ENCODE measurements at regions not wholly inside any gene's neighbourhood (a gene's known extent, or its start where the extent isn't known, plus 50 kb on each side); places are given as distances from the start of the nearest gene placed in this dataset.

GRCh38 chr7:86942995-86943394 lies 116.5 kb downstream of the ELAPOR2 start:
- no peak for DNase-seq

- no peak for DNase-seq
Observed at GRCh38 chr7:86942081-86942480, 117.4 kb downstream of the ELAPOR2 start.

DNA sequence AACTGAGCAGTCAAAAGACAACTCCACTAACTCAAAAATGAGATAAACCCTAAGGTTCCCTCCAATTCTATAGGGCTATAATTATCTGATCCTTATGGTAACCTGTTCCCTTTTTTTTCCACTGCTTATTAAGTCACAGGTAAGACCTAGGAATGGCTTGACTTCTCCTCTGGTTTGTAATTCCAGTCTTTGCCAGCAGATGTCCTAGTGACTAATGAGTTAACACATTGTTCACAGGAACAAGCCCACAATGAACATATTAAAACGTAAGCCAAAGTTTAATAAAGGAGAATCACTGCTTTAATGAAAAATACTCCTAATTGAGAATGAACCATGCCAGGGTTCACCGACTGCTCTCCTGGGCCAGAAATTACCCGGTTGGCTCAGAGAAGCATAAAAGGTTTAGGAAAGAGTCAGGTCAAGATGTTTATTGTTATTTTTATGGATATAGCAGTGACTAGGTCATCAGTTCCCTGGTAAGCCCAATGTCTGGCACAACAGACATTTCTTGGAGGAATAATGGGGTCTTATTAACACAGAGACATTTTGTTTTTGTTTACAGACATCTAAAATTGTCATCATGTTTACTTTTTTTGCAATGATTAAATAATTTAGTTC lies 120.1 kb downstream of the ELAPOR2 start:
- no peak for DNase-seq

- no peak for DNase-seq
Observed at GRCh38 chr7:86937363-86937878, 122.0 kb downstream of the ELAPOR2 start.

DNA sequence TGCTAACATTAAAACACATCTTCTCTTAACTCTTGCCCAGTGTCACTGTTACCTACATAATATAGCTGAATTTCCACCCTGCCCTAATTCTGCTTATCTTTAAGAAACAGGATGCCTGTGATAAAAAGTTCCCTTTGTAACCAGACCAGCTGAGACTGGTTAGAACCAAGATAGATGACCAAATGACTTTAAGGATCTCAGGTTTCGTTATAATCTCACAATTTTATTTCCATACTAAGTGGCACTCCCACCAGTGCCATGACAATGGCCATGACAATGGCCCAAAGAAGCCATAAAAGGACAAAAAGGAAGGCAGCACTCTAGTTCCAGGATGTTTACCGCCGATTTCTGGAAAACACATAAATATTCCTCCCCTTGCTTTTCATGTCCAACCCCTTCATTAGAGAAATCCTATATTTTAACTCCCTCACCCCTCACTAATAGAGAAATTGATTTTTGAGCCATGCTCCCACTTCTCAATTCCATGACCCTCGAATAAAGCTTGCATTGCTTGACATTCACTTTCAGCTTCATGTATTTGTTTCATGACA lies 126.1 kb downstream of the ELAPOR2 start:
- no peak for DNase-seq

GRCh38 chr7:86932038-86932512 lies 127.4 kb downstream of the ELAPOR2 start:
- no peak for DNase-seq

DNA sequence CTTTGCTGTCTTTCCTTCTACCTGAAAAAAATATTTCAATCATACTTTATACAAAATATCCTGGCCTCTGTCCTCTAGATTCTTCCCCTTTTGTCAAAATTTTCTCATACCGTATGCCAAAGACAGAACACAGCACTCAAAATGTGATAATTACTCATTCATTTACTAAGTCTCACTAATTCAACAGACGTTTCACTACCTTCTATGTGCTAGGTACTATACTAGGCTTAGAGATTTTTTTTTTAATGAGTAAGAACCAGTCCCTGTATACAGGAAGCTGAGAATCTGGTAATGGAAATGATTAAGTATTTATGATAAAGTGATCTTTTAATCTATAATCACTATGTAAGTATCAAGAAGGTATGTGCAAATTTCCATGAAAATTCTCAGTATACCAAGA lies 128.0 kb downstream of the ELAPOR2 start:
- no peak for DNase-seq

- no peak for DNase-seq
Observed at GRCh38 chr7:86930554-86931307, 128.7 kb downstream of the ELAPOR2 start.

- DNase-seq: no peak
Observed at GRCh38 chr7:86929293-86930109, 130.0 kb downstream of the ELAPOR2 start.

- no peak for DNase-seq
Observed at GRCh38 chr7:86928308-86928707, 131.1 kb downstream of the ELAPOR2 start.

GRCh38 chr7:86926732-86927131 lies 132.7 kb downstream of the ELAPOR2 start:
- DNase-seq: peak; percentile 3

- no peak for DNase-seq
Observed at GRCh38 chr7:86925221-86925620, 134.2 kb downstream of the ELAPOR2 start.

DNA sequence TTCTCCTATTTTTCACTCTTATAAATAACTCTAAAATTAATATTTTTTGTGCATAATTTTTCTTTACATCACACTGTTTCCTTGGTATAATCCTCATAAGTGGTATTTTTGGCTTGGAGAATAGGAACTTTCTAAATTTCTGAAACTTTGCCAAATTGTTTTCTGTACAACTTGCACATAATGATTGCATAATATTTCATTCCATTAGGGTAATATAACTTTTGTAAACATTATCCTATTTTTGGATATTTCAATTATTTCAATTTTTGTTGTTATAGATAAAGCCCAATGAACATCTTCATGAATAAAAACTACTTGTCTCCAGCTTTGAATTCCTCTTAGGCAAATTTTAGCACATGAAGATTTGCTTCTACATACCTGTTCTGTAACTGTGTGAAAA lies 135.9 kb downstream of the ELAPOR2 start:
- DNase-seq: no peak

DNA sequence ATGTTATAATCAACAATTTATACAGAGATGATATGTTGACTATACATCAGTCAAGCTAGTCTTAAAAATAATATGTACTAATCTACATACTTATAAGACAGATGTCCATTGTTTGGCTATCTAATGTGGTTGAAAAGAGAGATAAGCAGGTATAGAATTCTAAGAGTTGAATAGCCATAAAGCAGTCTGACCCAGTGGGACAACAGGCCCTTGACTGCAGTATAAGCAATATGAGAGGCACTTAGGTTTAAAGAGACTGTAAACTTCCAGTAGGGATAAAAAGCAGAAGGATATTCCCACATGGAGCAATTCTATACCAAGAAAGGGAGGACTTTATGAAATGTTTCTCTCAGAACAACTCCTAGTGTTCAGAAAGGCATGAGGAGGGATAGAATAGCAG lies 139.3 kb downstream of the ELAPOR2 start:
- no peak for DNase-seq

DNA sequence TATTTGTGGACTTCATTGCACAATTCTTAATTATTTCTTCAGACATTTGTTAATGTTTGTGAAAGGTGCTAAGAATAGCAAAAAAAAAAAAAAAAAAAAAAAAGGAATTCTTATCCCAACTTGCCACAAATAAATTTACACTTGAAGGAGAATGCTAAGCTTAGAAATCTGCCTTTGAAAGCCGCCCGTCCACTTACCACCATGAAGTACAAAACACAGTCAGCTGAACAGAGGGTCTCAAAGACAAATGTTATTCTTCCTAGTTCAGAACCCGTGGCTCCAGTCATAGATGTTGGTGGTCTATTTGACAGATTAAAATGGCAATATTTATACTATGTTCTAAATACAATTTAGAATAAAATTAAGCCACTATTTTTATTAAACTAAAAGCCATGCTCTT lies 141.2 kb downstream of the ELAPOR2 start:
- no peak for DNase-seq

DNA sequence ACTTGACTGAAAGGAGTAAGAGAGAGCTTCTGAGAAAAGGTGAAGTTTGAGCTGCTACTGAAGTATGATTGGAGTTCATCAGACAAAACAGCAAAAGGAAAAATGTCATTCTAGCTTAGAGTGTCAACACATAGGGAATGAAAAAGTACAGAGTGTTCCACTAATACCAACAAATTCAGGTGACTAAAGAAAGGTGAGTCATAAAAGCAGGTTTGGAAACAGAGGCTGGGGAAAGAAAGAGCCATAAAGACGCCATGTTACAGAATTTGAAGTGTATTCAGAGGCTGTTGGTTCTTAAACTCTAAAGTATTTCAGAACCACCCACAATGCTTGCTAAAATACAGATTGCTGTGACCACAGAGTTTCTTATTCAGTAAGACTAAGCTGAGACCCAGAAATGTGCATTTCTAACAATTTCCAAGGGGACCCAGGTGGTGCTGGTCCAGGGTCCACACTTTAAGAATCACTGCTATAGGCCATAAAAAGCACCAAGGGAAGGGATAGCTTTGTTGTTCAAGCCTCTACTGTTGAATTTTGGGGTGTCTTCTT lies 143.1 kb downstream of the ELAPOR2 start:
- no peak for DNase-seq

DNA sequence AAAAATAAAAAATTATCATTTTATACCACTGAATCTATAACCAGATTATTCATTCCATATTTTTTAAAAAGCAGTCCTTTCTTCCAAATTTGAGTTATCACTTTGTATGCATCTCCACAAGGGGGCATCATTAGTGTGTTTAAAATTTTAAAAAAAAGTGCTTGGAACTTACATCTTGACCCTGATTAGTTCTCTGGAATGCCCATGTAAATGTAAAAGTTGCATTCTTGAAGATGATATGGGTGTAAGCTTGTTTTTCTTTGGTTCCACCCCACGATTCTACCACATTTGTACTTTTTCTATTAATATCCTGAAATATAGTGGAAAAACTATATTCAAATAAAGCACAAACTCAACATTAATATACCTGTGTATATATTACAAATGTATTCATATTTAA lies 144.9 kb downstream of the ELAPOR2 start:
- no peak for DNase-seq
